Smooth muscle cell (in vitro differentiated cells): ENCODE measurements at regions not wholly inside any gene's neighbourhood (a gene's known extent, or its start where the extent isn't known, plus 50 kb on each side); places are given as distances from the start of the nearest gene placed in this dataset.

Experiments
- DNase-seq: peaks from one replicate; lab custom pipeline; 2025; ENCODE audit not compliant: unreplicated experiment; lab: John Stamatoyannopoulos, UW
- H2AFZ ChIP-seq: fragments of 200-600 bp; sonication (generic); 2 replicates; pipeline ENCODE4 v1.6.0; 2016; ENCODE audit warnings: antibody characterized with exemption, low read depth, mild to moderate bottlenecking
- H3F3A ChIP-seq: fragments of 200-600 bp; sonication (generic); 2 replicates; pipeline ENCODE4 v1.6.0; 2017; ENCODE audit warnings: antibody characterized with exemption, low read depth
- H3K27ac ChIP-seq: fragments of 200-600 bp; sonication (generic); 2 replicates; pipeline ENCODE4 v1.5.1; 2016; ENCODE audit warnings: low read depth, mild to moderate bottlenecking
- H3K27me3 ChIP-seq: fragments of 200-600 bp; sonication (generic); 2 replicates; pipeline ENCODE4 v1.6.1; 2016; ENCODE audit warnings: low read depth, mild to moderate bottlenecking
- H3K36me3 ChIP-seq: fragments of 200-600 bp; sonication (generic); 2 replicates; pipeline ENCODE4 v1.5.1; 2016; ENCODE audit warnings: low read depth
- H3K4me1 ChIP-seq: fragments of 200-600 bp; sonication (generic); 2 replicates; pipeline ENCODE4 v1.5.1; 2016; ENCODE audit warnings: low read depth
- H3K4me2 ChIP-seq: fragments of 200-600 bp; sonication (generic); 2 replicates; pipeline ENCODE4 v1.6.0; 2016; ENCODE audit warnings: mild to moderate bottlenecking
- H3K4me3 ChIP-seq: fragments of 200-600 bp; sonication (generic); 2 replicates; pipeline ENCODE4 v1.5.1; 2016; ENCODE audit warnings: mild to moderate bottlenecking
- H3K79me2 ChIP-seq: fragments of 200-600 bp; sonication (generic); 2 replicates; pipeline ENCODE4 v1.6.0; 2016; ENCODE audit warnings: low read depth, mild to moderate bottlenecking
- H3K9ac ChIP-seq: fragments of 200-600 bp; sonication (generic); 2 replicates; pipeline ENCODE4 v1.6.0; 2016; ENCODE audit warnings: low read depth
- H3K9me3 ChIP-seq: fragments of 200-600 bp; sonication (generic); replicated peaks from 2 replicates; pipeline ENCODE4 v1.5.1; 2016; ENCODE audit warnings: low read depth
- H4K20me1 ChIP-seq: fragments of 200-600 bp; sonication (generic); 2 replicates; pipeline ENCODE4 v1.6.0; 2016; ENCODE audit warnings: low read depth
- CTCF ChIP-seq: fragments of 200-600 bp; sonication (generic); IDR thresholded peaks from 2 replicates; pipeline ENCODE4 v1.5.1; 2017; ENCODE audit warnings: borderline replicate concordance, mild to moderate bottlenecking, antibody characterized with exemption; ENCODE audit not compliant: insufficient read depth, poor library complexity, severe bottlenecking
- WGBS: methylation state at CpG from one replicate; pipeline ENCODE4 v1.1.7; 2016; ENCODE audit warnings: low lambda C conversion rate; 5-methylcytosine and 5-hydroxymethylcytosine counted together

- no peaks in the 10 kb centered on the region for H3K9me3 ChIP-seq
- H3F3A ChIP-seq: peaks cover 2% of the 10 kb centered on the region
- H3K27me3 ChIP-seq: no peaks in the 10 kb centered on the region
- H3K4me2 ChIP-seq: peak overlapping the region; percentile 45
- peak overlapping the region; percentile 62 for H3K27ac ChIP-seq
- DNase-seq: no peak
- TF ChIP-seq CTCF: no peak
- peaks cover 45% of the 10 kb centered on the region for H3K4me1 ChIP-seq
- no peaks in the 10 kb centered on the region for H3K36me3 ChIP-seq
- 44% methylated on average over 12 of the region's 12 CpGs for WGBS
- no peak overlapping the region for H2AFZ ChIP-seq
- no peak overlapping the region for H3K4me3 ChIP-seq
- H3K79me2 ChIP-seq: no peaks in the 10 kb centered on the region
- no peaks in the 10 kb centered on the region for H4K20me1 ChIP-seq
- H3K9ac ChIP-seq: no peak overlapping the region
Measured at GRCh38 chr11:120061036-120061760, 76.7 kb downstream of the TRIM29 start.

GRCh38 chr11:120060512-120060911 is 77.4 kb downstream of the TRIM29 start:
- Histone ChIP-seq H3K36me3 (no peaks in the 10 kb centered on the region), H3K9ac (no peak overlapping the region), H3K79me2 (no peaks in the 10 kb centered on the region), H2AFZ (no peak overlapping the region), H4K20me1 (no peaks in the 10 kb centered on the region), H3K27ac (peak overlapping the region; percentile 31), H3K4me3 (no peak overlapping the region), H3K9me3 (no peaks in the 10 kb centered on the region), H3K4me1 (peaks cover 52% of the 10 kb centered on the region), H3F3A (peaks cover 2% of the 10 kb centered on the region), H3K4me2 (peak overlapping the region; percentile 16), H3K27me3 (no peaks in the 10 kb centered on the region)
- no peak for DNase-seq
- WGBS: 96% methylated on average over 7 of the region's 7 CpGs
- no peak for TF ChIP-seq CTCF

- Histone ChIP-seq H3K79me2 (no peaks in the 10 kb centered on the region), H3K4me2 (no peak overlapping the region), H2AFZ (no peak overlapping the region), H3K9me3 (no peaks in the 10 kb centered on the region), H3K27ac (no peak overlapping the region), H4K20me1 (no peaks in the 10 kb centered on the region), H3K36me3 (no peaks in the 10 kb centered on the region), H3K9ac (no peak overlapping the region), H3F3A (peaks cover 2% of the 10 kb centered on the region), H3K4me1 (peaks cover 56% of the 10 kb centered on the region), H3K27me3 (no peaks in the 10 kb centered on the region), H3K4me3 (no peak overlapping the region)
- 93% methylated on average over 4 of the region's 4 CpGs for WGBS
- DNase-seq: no peak
- no peak for TF ChIP-seq CTCF
Measured at GRCh38 chr11:120058931-120059330, 79.0 kb downstream of the TRIM29 start.
